GM19025 (cell line): ENCODE measurements at regions not wholly inside any gene's neighbourhood (a gene's known extent, or its start where the extent isn't known, plus 50 kb on each side); places are given as distances from the start of the nearest gene placed in this dataset.
A peak's percentile ranks its signal among the peaks of the same experiment; 100 is the strongest.
"Not testable (repeated sequence)": the region's sequence is repeated elsewhere in the genome, so short reads cannot be mapped to it uniquely, and the experiment has no call there.

ENCODE experiments used
- ATAC-seq: cut with Tn5 transposase; IDR thresholded peaks from one replicate; pipeline ENCODE4 v1.9.1; 2021; ENCODE audit warnings: mild to moderate bottlenecking, low read depth, moderate library complexity; ENCODE audit not compliant: unreplicated experiment

DNA sequence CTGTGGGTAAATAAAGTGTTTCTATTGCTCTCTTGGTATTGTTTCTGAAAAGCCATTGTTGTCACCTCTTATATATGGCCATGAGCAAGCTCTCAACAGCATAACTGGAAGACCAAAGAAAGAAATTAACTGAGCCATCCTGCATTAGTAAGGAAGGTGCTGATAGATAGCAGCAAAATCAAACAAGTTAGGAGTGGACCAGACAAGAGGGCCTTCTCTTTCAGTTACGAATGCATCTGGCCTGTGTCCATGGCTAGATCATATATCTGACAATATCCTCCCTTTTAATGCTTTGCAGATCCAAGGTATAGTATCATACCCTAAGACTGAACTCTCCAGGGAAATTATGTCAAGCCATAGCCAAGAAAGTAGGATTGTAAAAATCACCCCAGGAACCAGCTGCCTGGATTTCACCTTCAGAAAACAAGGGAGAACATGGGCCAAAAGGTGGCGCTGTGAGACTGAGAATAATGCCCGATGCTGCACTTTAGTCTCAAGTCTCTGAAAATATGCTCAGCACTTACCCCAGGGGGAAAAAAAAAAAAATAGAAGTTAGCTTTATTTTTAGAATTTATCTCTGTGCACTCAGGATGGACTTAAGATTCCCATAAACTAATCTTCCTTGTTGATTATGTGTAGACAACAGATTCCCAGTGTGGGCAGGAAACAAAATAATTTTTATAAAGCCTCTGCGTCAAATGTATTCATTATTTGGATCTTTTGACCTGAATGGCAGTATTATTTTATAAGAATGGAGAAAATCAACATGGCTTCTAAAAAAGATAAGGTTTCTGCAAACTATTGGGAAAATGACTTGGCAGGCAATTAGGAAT, 415.1 kb downstream of the ETS1 start:
- ATAC-seq = no peak

DNA sequence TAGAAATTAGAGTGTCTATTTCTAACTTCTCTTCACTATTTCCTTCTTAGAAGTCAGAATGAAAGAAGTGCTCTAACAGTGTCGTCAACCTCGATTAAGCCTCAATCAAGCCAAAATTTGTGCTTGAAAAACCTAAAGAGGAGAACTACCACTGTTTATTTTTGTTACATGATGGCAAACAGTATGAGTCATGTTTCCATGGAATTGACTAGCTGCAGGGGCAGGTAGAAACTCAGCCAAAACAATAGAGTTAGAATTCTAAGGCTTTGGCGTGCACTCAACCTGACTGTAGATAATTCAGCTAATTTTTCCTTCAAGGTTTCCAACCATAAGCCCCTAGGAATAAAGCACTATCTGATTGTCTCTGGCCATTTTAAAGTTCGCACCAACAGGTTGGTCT, 415.9 kb downstream of the ETS1 start:
- ATAC-seq = no peak

DNA sequence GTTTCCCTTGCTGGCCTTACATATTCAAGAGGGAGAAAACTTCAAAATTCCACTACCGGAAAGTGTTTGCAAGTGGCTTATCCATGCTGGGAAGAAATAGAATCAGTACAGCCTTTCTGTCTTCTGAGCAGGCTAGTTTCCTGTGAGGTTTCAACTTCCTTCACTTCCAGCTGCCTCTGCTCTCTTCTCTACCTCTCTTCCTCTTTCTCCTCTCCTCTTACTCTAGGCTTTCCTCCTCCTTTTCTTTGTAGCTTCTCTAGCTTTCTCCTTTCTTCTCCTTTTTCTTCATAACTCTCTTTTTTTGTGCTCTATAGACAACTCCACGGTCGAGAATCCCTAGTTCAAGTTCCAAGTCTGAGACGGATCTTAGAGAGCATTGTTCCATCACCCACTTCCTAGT, 421.8 kb downstream of the ETS1 start:
- no peak for ATAC-seq

DNA sequence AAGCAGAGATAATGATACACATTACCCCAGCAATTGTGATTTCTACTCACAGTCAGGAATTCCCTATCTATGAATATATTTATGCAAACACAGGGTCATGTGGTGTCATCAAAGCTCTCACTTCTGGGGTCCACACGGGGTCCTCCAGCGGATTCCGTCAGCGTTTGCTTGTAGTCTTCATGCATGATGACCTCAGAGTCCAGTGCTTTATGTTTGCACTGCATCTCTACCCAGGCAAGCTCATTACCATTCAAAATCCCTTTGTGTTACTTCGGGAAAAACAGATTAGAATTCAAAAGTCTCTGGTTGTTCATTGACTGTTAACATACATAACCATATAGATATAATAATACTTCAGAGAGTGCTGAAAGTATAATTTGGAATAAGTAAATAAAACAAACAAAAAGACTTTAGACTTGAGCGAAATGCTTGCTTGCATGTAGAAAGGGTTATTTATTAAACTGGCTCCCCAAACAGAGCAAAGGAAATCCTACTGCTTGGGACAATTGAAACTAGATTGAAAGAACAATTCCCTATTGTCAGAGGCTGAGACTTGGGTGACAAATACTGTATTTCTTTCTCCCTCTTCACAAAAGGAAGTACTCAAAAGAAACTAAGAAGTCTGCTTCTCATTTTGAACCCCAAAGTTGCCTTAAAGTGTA, 423.1 kb downstream of the ETS1 start:
- ATAC-seq = no peak

DNA sequence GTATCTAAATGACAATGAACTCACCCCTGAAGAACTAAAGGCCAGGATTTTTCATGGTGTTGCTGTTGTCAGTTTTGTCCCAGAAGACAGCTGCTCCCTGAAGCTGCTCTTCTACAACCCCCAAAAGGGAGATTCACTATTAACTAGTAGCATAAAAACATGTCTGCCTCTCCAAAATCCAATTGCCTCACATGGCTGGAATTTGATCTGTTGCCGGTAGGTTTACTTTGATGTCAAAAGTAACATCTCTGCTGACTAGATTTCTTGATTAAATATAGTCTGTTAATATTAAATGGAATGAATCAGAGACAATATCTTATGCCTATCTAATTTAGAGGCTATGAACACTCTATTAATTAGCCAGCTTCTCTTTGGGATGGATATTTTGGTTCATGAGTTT, 425.4 kb downstream of the ETS1 start:
- ATAC-seq = no peak

DNA sequence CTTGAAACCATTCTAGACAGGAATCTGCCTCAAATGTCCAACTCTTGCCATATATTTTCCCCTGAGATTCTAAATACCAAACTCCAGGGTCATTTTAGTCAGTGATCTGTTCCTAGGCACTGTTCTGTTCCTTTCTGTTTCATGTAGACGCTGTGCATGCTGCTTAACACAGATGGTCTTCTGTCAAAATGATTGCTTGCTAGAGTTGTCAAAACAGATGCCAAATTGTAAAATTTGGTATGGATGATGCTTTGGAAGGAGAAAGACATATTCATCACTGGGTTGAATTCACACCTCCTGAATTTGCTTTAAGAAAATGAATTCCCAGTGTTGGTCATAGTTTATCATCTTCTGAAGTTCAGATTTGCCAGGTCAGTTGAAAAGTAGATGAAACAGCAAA, 425.9 kb downstream of the ETS1 start:
- no peak for ATAC-seq

DNA sequence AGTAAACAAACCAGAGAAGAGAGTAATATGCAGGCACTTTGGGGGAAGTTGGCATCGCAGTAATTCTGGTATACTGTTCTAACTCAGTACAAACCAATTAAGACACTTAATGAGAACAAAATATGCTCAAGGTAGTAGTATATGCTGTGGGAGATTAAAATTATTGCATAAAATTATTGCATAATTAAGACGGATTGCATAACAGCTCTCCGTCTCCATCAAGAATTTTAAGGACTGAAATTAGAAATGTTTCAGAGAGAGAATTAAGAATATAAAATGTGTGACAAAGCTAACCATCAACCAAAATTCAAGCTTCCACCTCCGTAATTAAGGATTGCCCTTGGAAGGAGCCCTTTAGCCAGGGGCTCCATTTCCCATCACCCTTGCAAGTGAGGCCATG, 428.5 kb downstream of the ETS1 start:
- ATAC-seq = no peak

GRCh38 chr11:128157423-128158298, 429.7 kb downstream of the ETS1 start:
- ATAC-seq = peak; percentile 48

- ATAC-seq = no peak
These were observed 430.9 kb downstream of the ETS1 start for GRCh38 chr11:128156486-128156885.

DNA sequence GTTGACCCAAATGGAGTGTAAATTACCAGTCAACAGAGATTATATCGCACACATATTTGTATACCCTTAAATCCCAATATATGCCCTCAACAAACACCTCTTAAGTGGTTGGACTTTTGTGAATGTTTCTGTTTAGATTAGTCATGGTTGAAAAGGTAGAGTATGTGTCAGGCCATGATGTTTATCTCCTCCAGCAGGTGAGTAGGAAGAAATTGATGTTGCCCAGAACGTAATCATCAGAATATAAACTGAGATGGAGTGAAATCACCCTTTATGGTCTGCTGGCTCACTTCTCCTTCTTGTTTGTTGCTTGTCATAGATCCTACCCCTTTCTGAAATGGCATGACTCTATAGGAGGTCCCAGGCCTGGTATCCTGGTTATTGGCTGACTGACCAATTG, 431.8 kb downstream of the ETS1 start:
- ATAC-seq = no peak

GRCh38 chr11:128153697-128154048, 433.7 kb downstream of the ETS1 start:
- ATAC-seq = no peak

DNA sequence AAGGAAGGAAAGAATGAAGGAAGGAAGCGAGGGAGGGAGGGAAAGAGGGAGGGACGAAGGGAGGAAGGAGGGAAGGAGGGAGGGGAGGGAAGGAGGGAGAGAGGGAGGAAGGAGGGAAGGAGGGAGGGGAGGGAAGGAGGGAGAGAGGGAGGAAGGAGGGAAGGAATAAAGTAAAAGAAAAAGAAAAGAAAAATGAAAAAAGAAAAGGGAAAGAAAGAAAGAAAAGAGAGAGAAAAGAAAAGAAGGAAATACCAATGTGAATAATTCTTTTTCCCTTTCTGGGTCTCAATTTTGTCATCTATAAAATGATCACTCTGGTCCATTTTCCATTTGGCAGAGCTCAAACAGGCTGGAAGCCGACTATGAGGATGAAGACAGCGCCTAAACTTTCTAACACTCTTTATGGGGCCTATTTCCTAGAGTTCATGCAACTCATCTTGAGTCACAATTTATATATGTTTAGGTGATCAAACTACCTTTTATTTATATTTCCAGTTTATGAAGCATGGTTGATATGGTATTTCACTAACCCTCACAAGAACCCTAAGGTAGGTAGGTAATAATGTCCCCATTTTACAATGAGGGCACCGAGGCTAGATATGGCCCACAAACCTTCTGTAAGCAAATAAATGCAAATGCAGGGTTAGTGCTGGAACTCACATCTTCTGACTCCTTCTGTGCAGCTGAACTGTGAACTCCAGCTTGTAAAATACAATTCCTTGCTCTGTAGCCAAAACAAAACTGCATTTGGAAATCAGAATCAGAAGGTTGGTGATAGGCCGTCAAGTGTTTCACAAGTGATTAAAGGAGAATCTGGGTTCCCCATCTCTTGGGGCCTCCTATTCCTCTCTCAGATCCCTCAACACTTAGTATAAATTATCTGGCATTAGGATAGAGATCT, 434.3 kb downstream of the ETS1 start:
- no peak for ATAC-seq

DNA sequence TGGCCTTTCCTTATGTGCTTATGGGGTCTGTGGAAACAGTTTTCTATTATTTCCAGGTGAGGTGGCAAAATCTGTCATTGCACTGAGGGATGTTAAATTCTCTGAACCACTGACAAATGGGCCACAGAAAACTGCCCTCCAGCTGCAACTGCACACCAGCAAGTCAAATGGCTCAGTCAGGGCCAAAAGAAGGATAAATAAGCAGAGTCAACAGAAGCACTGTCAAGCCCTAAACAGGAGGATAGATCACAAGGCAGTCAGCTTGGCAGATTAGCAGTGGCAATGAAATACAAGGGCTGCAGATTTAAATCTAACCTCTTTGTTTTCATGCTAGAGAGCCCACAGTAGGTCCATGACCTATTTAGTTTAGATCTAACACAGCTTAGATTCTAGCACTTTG, 435.6 kb downstream of the ETS1 start:
- ATAC-seq = no peak

DNA sequence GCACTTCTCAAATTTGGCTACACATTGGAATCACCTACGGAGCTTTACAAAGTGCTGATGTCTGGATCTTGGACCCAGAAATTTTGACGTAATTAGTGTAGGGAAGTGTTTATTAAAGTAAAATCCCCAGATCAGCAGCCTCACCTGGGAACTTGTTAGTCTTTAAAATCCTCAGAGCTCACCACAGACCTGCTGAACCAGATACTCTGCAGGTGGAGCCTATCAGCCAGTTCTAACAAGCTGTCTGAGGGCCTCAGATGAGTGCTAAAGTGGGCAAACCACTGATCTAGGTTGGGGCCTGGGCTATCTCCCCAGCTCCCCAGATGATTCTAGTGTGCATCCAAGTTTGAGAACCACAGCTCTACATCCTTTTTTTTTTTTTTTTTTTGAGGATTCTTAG, 436.0 kb downstream of the ETS1 start:
- ATAC-seq = no peak

DNA sequence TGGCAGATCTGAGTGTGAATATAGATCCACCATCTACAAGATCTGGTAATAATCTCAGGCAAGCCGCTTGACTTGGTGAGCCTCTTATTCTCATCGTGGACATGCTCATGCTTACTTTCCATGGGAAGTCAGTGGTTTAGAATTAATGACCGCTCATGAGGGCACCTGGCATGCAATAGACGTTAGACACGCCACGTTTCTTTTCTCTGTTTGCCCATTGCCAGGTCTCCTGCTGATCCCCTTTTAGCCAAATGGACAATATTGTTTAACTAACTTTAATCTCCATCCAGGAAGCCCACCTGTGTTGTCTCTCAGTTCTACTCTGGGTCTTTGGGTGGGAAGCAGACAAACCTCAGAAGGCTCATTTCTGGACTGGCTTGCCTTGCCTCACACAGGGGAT, 439.1 kb downstream of the ETS1 start:
- no peak for ATAC-seq

GRCh38 chr11:128146926-128147605, 440.3 kb downstream of the ETS1 start:
- ATAC-seq = no peak

DNA sequence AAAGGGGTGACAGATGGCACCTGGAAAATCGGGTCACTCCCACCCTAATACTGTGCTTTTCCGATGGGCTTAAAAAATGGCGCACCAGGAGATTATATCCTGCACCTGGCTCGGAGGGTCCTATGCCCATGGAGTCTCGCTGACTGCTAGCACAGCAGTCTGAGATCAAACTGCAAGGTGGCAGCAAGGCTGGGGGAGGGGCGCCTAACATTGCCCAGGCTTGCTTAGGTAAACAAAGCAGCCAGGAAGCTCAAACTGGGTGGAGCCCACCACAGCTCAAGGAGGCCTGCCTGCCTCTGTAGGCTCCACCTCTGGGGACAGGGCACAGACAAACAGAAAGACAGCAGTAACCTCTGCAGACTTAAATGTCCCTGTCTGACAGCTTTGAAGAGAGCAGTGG, 447.1 kb downstream of the ETS1 start:
- not testable (repeated sequence) for ATAC-seq

- ATAC-seq = no peak
These were observed 451.9 kb downstream of the ETS1 start for GRCh38 chr11:128135451-128135850.

- ATAC-seq = no peak
These were observed 453.9 kb downstream of the ETS1 start for GRCh38 chr11:128133501-128133900.

GRCh38 chr11:128130052-128130451, 457.3 kb downstream of the ETS1 start:
- ATAC-seq = no peak
